ENCODE measurements at regions not wholly inside any gene's neighbourhood (a gene's known extent, or its start where the extent isn't known, plus 50 kb on each side); places are given as distances from the start of the nearest gene placed in this dataset.

GRCh38 chr4:125539691-125540090 is 224.9 kb downstream of the FAT4 start:
- no peaks in the 10 kb centered on the region for H3K27me3 ChIP-seq (ENCODE audit: insufficient read depth, low read depth, severe bottlenecking)

GRCh38 chr4:125541836-125542385 is 227.2 kb downstream of the FAT4 start:
- no peak for DNase-seq
- TF ChIP-seq, protein P1, sequence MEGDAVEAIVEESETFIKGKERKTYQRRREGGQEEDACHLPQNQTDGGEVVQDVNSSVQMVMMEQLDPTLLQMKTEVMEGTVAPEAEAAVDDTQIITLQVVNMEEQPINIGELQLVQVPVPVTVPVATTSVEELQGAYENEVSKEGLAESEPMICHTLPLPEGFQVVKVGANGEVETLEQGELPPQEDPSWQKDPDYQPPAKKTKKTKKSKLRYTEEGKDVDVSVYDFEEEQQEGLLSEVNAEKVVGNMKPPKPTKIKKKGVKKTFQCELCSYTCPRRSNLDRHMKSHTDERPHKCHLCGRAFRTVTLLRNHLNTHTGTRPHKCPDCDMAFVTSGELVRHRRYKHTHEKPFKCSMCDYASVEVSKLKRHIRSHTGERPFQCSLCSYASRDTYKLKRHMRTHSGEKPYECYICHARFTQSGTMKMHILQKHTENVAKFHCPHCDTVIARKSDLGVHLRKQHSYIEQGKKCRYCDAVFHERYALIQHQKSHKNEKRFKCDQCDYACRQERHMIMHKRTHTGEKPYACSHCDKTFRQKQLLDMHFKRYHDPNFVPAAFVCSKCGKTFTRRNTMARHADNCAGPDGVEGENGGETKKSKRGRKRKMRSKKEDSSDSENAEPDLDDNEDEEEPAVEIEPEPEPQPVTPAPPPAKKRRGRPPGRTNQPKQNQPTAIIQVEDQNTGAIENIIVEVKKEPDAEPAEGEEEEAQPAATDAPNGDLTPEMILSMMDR (IDR thresholded peaks at IDR 0.05; ENCODE audit: low read depth, low read length): no peak
- Histone ChIP-seq H3K36me3 (no peaks in the 10 kb centered on the region), H3K9me3 (ENCODE audit: severe bottlenecking) (peaks cover 7% of the 10 kb centered on the region), H3K27ac (no peak overlapping the region), H3K4me3 (ENCODE audit: low read depth, low read length) (no peak overlapping the region), H3K27me3 (ENCODE audit: insufficient read depth, low read depth, severe bottlenecking) (no peaks in the 10 kb centered on the region)

More at GRCh38 chr4:125539691-125540090, 224.9 kb downstream of the FAT4 start:
- no peaks in the 10 kb centered on the region for H3K36me3 ChIP-seq
- H3K4me3 ChIP-seq (ENCODE audit: low read depth, low read length): no peak overlapping the region
- no peak overlapping the region for H3K27ac ChIP-seq
- no peak for DNase-seq
- TF ChIP-seq, protein P1 (IDR thresholded peaks at IDR 0.05; ENCODE audit: low read depth, low read length): no peak
- H3K9me3 ChIP-seq (ENCODE audit: severe bottlenecking): peaks cover 7% of the 10 kb centered on the region

GRCh38 chr4:125546272-125546671 is 231.5 kb downstream of the FAT4 start:
- TF ChIP-seq, protein P1 (IDR thresholded peaks at IDR 0.05; ENCODE audit: low read depth, low read length): no peak
- H3K4me3 ChIP-seq (ENCODE audit: low read depth, low read length): no peak overlapping the region
- no peaks in the 10 kb centered on the region for H3K9me3 ChIP-seq (ENCODE audit: severe bottlenecking)
- no peaks in the 10 kb centered on the region for H3K27me3 ChIP-seq (ENCODE audit: insufficient read depth, low read depth, severe bottlenecking)
- no peaks in the 10 kb centered on the region for H3K36me3 ChIP-seq
- no peak overlapping the region for H3K27ac ChIP-seq
- no peak for DNase-seq

- no peak overlapping the region for H3K27ac ChIP-seq
- H3K36me3 ChIP-seq: no peaks in the 10 kb centered on the region
- DNase-seq: no peak
- TF ChIP-seq, protein P1 (IDR thresholded peaks at IDR 0.05; ENCODE audit: low read depth, low read length): no peak
- H3K4me3 ChIP-seq (ENCODE audit: low read depth, low read length): no peak overlapping the region
- H3K27me3 ChIP-seq (ENCODE audit: insufficient read depth, low read depth, severe bottlenecking): no peaks in the 10 kb centered on the region
- H3K9me3 ChIP-seq (ENCODE audit: severe bottlenecking): no peaks in the 10 kb centered on the region
Measured at GRCh38 chr4:125547836-125548235, 233.1 kb downstream of the FAT4 start.

DNA sequence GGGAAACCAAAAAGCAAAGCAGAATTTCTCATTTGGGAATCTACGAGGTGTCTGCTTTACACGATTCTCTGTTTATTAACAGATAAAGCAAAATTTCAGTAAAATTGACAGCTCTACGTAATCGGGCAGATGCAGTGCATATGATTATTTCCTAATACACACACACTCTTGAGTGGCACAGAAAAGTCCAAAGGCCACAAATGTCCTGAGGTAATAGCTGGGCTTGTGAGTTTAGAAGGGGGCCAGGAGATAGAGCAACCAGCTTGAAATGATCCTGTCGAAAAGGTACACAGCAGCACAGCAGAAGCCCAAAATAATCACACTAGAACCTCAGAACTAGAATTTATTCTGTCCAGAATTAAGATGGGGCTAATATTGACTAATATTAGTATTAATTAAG is 236.0 kb downstream of the FAT4 start:
- TF ChIP-seq, protein P1 (IDR thresholded peaks at IDR 0.05; ENCODE audit: low read depth, low read length): no peak

DNA sequence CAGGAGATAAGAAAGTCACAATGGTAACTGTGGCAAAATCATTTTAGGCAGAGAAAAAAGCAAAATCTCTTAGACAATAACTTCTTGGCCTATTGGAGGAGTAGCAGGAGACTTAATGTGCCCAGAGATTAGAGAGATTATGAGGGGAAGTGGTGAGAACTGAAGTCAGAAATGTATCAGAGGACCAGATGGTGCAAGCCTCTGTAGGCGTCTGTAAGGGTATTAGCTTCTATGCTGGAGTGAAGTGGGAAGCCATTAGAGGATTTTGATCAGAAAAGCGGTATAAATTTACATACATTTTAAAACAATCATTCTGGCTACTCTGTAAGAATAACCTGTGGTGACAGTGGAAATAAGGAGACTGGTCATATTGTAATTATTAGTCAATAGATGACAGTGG is 236.7 kb downstream of the FAT4 start:
- DNase-seq: peak; percentile 52
- Histone ChIP-seq H3K27ac (peak overlapping the region; percentile 10), H3K4me3 (ENCODE audit: low read depth, low read length) (no peak overlapping the region), H3K9me3 (ENCODE audit: severe bottlenecking) (no peaks in the 10 kb centered on the region), H3K27me3 (ENCODE audit: insufficient read depth, low read depth, severe bottlenecking) (no peaks in the 10 kb centered on the region), H3K36me3 (no peaks in the 10 kb centered on the region)
- TF ChIP-seq, protein P1 (IDR thresholded peaks at IDR 0.05; ENCODE audit: low read depth, low read length): no peak

More for the DNA sequence above, 236.0 kb downstream of the FAT4 start:
- Histone ChIP-seq H3K36me3 (no peaks in the 10 kb centered on the region), H3K9me3 (ENCODE audit: severe bottlenecking) (no peaks in the 10 kb centered on the region), H3K4me3 (ENCODE audit: low read depth, low read length) (no peak overlapping the region), H3K27me3 (ENCODE audit: insufficient read depth, low read depth, severe bottlenecking) (no peaks in the 10 kb centered on the region), H3K27ac (peak overlapping the region; percentile 10; the same call in 1 of the 2 replicates)
- no peak for DNase-seq
